ENCODE measurements at regions not wholly inside any gene's neighbourhood (a gene's known extent, or its start where the extent isn't known, plus 50 kb on each side); places are given as distances from the start of the nearest gene placed in this dataset.

DNA sequence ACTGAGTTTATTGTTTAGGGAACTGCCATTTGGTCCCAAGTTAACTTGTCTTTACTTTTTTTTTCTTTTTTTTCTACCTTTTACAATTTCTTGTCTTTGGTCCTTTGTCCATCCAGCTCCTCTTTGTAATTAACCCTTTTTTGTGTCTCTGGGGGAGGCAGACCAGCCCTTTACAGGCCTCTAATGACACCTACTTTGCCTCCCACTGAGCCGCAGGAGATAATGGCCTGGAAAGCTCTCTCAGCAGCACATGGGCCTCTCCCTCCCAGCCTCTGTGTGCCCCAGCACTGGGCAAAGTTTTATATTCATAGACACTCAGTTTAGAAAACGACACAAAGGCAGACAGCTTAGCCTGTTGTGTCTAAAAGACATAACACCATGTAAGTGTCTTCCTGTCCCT, 480.4 kb downstream of the SOX6 start:
- DNase-seq = no peak
- Mint-ChIP-seq H3K9me3 (ENCODE audit: unreplicated experiment) (no peaks in the 10 kb centered on the region), H3K27me3 (ENCODE audit: unreplicated experiment) (peaks cover 4% of the 10 kb centered on the region), H3K4me3 (ENCODE audit: unreplicated experiment) (no peak overlapping the region), H3K4me1 (ENCODE audit: low read depth, unreplicated experiment) (no peaks in the 10 kb centered on the region), H3K27ac (ENCODE audit: unreplicated experiment) (no peak overlapping the region), H3K36me3 (ENCODE audit: unreplicated experiment) (no peaks in the 10 kb centered on the region)
- TF ChIP-seq, protein P1, sequence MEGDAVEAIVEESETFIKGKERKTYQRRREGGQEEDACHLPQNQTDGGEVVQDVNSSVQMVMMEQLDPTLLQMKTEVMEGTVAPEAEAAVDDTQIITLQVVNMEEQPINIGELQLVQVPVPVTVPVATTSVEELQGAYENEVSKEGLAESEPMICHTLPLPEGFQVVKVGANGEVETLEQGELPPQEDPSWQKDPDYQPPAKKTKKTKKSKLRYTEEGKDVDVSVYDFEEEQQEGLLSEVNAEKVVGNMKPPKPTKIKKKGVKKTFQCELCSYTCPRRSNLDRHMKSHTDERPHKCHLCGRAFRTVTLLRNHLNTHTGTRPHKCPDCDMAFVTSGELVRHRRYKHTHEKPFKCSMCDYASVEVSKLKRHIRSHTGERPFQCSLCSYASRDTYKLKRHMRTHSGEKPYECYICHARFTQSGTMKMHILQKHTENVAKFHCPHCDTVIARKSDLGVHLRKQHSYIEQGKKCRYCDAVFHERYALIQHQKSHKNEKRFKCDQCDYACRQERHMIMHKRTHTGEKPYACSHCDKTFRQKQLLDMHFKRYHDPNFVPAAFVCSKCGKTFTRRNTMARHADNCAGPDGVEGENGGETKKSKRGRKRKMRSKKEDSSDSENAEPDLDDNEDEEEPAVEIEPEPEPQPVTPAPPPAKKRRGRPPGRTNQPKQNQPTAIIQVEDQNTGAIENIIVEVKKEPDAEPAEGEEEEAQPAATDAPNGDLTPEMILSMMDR (IDR thresholded peaks at IDR 0.05; ENCODE audit: partially characterized antibody, unreplicated experiment) = no peak

DNA sequence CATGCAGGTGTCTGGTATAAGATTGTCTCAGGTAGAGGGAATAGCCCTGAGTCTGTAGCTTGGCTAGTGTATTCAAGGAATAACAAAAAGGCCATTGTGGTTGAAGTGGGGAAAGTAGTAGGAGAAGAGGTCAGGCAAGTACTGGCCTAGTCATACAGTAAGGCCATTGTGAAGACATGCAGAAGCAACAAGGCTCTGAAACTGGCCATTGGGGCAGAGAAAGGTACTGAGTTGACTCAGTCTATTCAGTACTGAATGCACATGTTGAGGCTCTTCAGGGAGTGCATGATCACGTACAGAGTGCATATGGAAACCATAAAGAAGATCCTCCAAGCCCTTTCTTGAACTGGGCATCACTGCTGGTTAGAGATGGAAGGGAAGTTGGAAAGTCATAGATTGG, 477.6 kb downstream of the SOX6 start:
- TF ChIP-seq, protein P1 (IDR thresholded peaks at IDR 0.05; ENCODE audit: partially characterized antibody, unreplicated experiment) = no peak
- H3K27ac Mint-ChIP-seq (ENCODE audit: unreplicated experiment) = no peak overlapping the region
- H3K9me3 Mint-ChIP-seq (ENCODE audit: unreplicated experiment) = peaks cover 2% of the 10 kb centered on the region
- H3K27me3 Mint-ChIP-seq (ENCODE audit: unreplicated experiment) = no peaks in the 10 kb centered on the region
- no peaks in the 10 kb centered on the region for H3K36me3 Mint-ChIP-seq (ENCODE audit: unreplicated experiment)
- H3K4me3 Mint-ChIP-seq (ENCODE audit: unreplicated experiment) = no peak overlapping the region
- no peak for DNase-seq
- peaks cover 5% of the 10 kb centered on the region for H3K4me1 Mint-ChIP-seq (ENCODE audit: low read depth, unreplicated experiment)

DNA sequence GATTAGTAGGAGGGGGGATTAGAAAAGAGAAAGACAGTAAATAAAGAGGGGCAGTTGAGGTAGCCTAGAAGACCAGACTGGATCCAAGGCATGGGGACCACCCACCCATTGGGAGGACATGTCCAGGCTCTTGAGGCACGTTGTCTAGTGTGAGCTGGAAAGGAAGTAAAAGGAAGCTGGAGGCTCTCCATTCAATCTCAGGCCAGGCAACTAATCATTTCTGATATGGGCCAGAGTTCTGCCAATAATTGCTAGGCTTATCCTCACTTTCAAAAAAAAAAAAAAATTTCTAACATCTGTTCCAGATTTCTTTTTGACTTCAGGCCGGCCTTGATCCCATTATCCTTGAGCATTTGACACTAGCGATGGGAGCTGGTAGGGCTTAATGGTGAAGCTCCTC, 476.1 kb downstream of the SOX6 start:
- Mint-ChIP-seq H3K4me1 (ENCODE audit: low read depth, unreplicated experiment) (peaks cover 9% of the 10 kb centered on the region), H3K36me3 (ENCODE audit: unreplicated experiment) (no peaks in the 10 kb centered on the region), H3K27ac (ENCODE audit: unreplicated experiment) (no peak overlapping the region), H3K9me3 (ENCODE audit: unreplicated experiment) (peaks cover 2% of the 10 kb centered on the region), H3K27me3 (ENCODE audit: unreplicated experiment) (no peaks in the 10 kb centered on the region), H3K4me3 (ENCODE audit: unreplicated experiment) (no peak overlapping the region)
- no peak for DNase-seq
- TF ChIP-seq, protein P1 (IDR thresholded peaks at IDR 0.05; ENCODE audit: partially characterized antibody, unreplicated experiment) = no peak

DNA sequence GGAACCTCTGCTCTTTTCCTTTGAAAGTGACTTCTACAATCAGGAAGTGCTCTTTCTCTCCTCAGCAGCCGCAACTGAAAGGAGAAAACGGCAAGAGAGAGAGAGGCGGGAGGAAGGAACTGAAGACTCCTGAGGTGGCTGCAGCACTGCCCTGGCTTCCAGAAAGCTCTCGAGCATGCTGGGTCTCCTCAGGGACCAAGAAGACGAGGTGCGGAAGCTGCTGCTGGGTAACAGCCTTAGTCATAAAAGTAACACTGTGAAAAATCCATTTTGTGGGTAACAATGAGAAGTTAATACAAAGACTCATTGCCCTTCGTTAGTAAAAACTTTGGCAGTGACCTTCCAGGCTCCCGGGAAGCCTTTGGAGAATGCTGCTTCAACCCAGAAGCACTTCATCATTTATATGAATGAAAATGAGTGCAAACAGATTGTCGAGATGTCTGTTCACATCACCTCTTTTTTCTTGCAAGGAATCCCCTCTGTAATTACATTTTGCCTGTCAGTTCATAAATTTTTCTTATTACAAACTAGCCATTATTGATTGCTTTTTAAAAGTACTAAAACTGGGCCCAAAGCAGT, 473.4 kb downstream of the SOX6 start:
- H3K27ac Mint-ChIP-seq (ENCODE audit: unreplicated experiment) = no peak overlapping the region
- TF ChIP-seq, protein P1 (IDR thresholded peaks at IDR 0.05; ENCODE audit: partially characterized antibody, unreplicated experiment) = no peak
- H3K9me3 Mint-ChIP-seq (ENCODE audit: unreplicated experiment) = peaks cover 2% of the 10 kb centered on the region
- no peaks in the 10 kb centered on the region for H3K36me3 Mint-ChIP-seq (ENCODE audit: unreplicated experiment)
- H3K27me3 Mint-ChIP-seq (ENCODE audit: unreplicated experiment) = peaks cover under 1% of the 10 kb centered on the region
- peaks cover 11% of the 10 kb centered on the region for H3K4me1 Mint-ChIP-seq (ENCODE audit: low read depth, unreplicated experiment)
- H3K4me3 Mint-ChIP-seq (ENCODE audit: unreplicated experiment) = no peak overlapping the region
- DNase-seq = no peak

DNA sequence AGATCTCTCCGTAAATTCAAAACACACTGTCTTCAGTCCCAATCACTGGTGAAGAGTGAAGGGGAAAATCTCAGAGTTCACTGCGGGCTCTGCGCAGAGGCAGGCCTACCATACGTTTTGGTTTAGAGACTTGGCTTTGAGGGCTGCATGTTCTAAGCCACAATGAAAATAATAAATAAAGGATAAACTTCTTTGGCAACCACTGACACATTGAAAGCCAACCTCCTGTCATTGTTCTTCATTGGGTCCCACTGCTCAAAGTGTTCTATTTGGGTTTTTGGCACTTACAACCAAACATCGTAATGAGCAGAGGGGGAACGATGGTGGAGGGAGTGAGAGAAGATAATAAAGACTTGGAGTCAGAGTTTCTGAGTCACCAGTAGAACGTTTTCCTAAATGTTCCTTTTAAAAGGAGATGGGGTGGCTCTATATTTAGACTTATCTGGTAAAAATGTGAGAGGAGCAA, 472.9 kb downstream of the SOX6 start:
- peaks cover 1% of the 10 kb centered on the region for H3K27me3 Mint-ChIP-seq (ENCODE audit: unreplicated experiment)
- no peak overlapping the region for H3K4me3 Mint-ChIP-seq (ENCODE audit: unreplicated experiment)
- DNase-seq = no peak
- TF ChIP-seq, protein P1 (IDR thresholded peaks at IDR 0.05; ENCODE audit: partially characterized antibody, unreplicated experiment) = no peak
- H3K4me1 Mint-ChIP-seq (ENCODE audit: low read depth, unreplicated experiment) = peaks cover 11% of the 10 kb centered on the region
- no peaks in the 10 kb centered on the region for H3K36me3 Mint-ChIP-seq (ENCODE audit: unreplicated experiment)
- H3K27ac Mint-ChIP-seq (ENCODE audit: unreplicated experiment) = no peak overlapping the region
- peaks cover 2% of the 10 kb centered on the region for H3K9me3 Mint-ChIP-seq (ENCODE audit: unreplicated experiment)

Data from glutamatergic neuron (in vitro differentiated cells).